Thyroid gland (tissue), 4 donors: ENCODE measurements at regions not wholly inside any gene's neighbourhood (a gene's known extent, or its start where the extent isn't known, plus 50 kb on each side); places are given as distances from the start of the nearest gene placed in this dataset.

Experiments used
- DNase-seq, 2 donors: peaks; one replicate each; pipeline ENCODE4 v3.0.0-alpha.2; 2019
- H3K27ac ChIP-seq, 3 donors: fragments of 200-600 bp; sonication (generic); 1 replicate in 2 of 3; 2 replicates in 1 of 3; pipeline ENCODE4 v1.5.1; 2016 to 2019; ENCODE audit warnings: mild to moderate bottlenecking in 1 of 3, moderate library complexity in 1 of 3
- H3K27me3 ChIP-seq: fragments of 200-600 bp; sonication (generic); one replicate; pipeline ENCODE4 v1.5.1; 2019
- H3K36me3 ChIP-seq, 2 donors: fragments of 200-600 bp; sonication (generic); one replicate each; pipeline ENCODE4 v1.5.1; 2016 to 2019
- H3K4me1 ChIP-seq, 2 donors: fragments of 200-600 bp; sonication (generic); one replicate each; pipeline ENCODE4 v1.5.1; 2017 to 2019
- H3K4me3 ChIP-seq, 3 donors: fragments of 200-600 bp; sonication (generic); replicated peaks in 1 of 3; 1 replicate in 2 of 3; 2 replicates in 1 of 3; pipeline ENCODE4 v1.5.1; 2016; ENCODE audit warnings: mild to moderate bottlenecking in 1 of 3
- H3K9me3 ChIP-seq: fragments of 200-600 bp; sonication (generic); one replicate; pipeline ENCODE4 v1.5.1; 2017
- CTCF ChIP-seq, 6 experiments: fragments of 200-600 bp in 3 of 6; fragments of 450-650 bp in 3 of 6; sonication (generic) in 3 of 6; IDR thresholded peaks; one replicate each; pipeline ENCODE4 v1.5.1; 2016 to 2019; ENCODE audit warnings: antibody characterized with exemption in 6 of 6, mild to moderate bottlenecking in 2 of 6, inconsistent platforms in 1 of 6, moderate library complexity in 1 of 6
- POLR2A ChIP-seq, 2 donors: fragments of 450-650 bp; IDR thresholded peaks; one replicate each; pipeline ENCODE4 v1.6.1; 2017; ENCODE audit warnings: antibody characterized with exemption in 2 of 2, mild to moderate bottlenecking in 2 of 2, moderate library complexity in 1 of 2
- WGBS, 2 donors: methylation state at CpG; one replicate each; pipeline ENCODE4 v1.1.5; 2017; 5-methylcytosine and 5-hydroxymethylcytosine counted together
- intact Hi-C: fragments of 100-400 bp; cut with DNase I; formaldehyde crosslinking; loops from one replicate; pipeline ENCODE4 v1.15.1; 2023

- Histone ChIP-seq H3K36me3 (no peaks in the 10 kb centered on the region), H3K4me1 (no peaks in the 10 kb centered on the region), H3K27ac (no peak overlapping the region), H3K9me3 (no peaks in the 10 kb centered on the region), H3K27me3 (no peaks in the 10 kb centered on the region), H3K4me3 (no peak overlapping the region)
- 67 to 68% methylated on average over 1 of the region's 1 CpG for WGBS, 2 donors
- TF ChIP-seq POLR2A (IDR thresholded peaks at IDR 0.05) (no peak), CTCF (IDR thresholded peaks at IDR 0.05) (no peak)
- intact Hi-C loops, result no loop called here
- no peak for DNase-seq
Observed at GRCh38 chr4:110792036-110792435, 169.2 kb upstream of the PITX2 start.

DNA sequence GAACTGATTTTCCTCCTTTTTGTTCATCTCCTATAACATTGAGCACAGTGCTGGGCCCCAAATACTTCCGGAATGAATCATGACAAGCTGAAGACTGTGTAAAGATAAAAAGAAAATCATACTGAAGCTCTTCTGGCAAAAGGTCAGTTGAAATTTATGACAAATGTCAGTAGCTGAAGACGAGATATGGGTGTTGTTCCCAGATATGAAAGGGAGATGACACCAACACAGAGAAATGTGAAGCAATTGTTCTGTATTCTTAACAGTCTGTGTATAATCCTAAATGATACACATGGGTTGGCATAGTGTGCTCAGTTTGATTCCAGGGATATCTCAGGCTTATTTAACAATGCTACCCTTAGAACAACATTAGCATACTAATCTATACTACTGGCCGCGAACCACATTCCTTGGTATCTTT is 170.5 kb upstream of the PITX2 start:
- no peak overlapping the region for H3K4me3 ChIP-seq
- 66 to 73% methylated on average over 4 of the region's 4 CpGs for WGBS, 2 donors

GRCh38 chr4:110793890-110794554 is 171.1 kb upstream of the PITX2 start:
- no peaks in the 10 kb centered on the region for H3K36me3 ChIP-seq
- peak in 1 of 2 donors; percentile 0 for DNase-seq
- H3K9me3 ChIP-seq, result no peaks in the 10 kb centered on the region
- H3K27ac ChIP-seq, result no peak overlapping the region
- TF ChIP-seq POLR2A (IDR thresholded peaks at IDR 0.05), result no peak
- no peak for TF ChIP-seq CTCF (IDR thresholded peaks at IDR 0.05)
- H3K27me3 ChIP-seq, result no peaks in the 10 kb centered on the region
- intact Hi-C loops, result no loop called here
- 57 to 59% methylated on average over 5 of the region's 5 CpGs for WGBS, 2 donors
- H3K4me3 ChIP-seq, result no peak overlapping the region
- H3K4me1 ChIP-seq, result no peaks in the 10 kb centered on the region

More for the DNA sequence above, 170.5 kb upstream of the PITX2 start:
- Histone ChIP-seq H3K27me3 (no peaks in the 10 kb centered on the region), H3K4me1 (no peaks in the 10 kb centered on the region), H3K36me3 (no peaks in the 10 kb centered on the region), H3K27ac (no peak overlapping the region), H3K9me3 (no peaks in the 10 kb centered on the region)
- DNase-seq, result no peak
- intact Hi-C loops, result no loop called here
- TF ChIP-seq CTCF (IDR thresholded peaks at IDR 0.05) (no peak), POLR2A (IDR thresholded peaks at IDR 0.05) (no peak)

DNA sequence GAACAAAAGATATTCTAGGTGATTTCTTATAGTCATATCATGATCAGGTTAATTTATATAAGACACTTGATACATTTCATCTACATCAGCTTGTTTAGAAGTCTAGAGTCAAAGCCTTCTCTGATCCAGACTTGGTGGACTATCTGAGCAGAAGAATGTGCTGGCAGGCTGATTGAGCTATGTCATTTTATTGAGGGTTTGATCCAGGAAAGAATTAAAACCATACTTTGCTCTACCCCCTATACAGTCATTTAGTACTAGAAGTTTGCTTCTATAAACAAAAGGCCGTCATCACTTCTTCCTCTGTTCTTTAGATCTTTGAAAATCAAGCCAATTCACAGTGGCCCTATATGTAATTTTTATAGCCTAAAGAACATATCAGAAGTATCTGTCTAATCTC is 173.1 kb upstream of the PITX2 start:
- intact Hi-C loops, result no loop called here
- no peak overlapping the region for H3K27ac ChIP-seq
- no peak for DNase-seq
- H3K4me1 ChIP-seq, result no peaks in the 10 kb centered on the region
- no peak for TF ChIP-seq POLR2A (IDR thresholded peaks at IDR 0.05)
- TF ChIP-seq CTCF (IDR thresholded peaks at IDR 0.05), result no peak
- no peaks in the 10 kb centered on the region for H3K27me3 ChIP-seq
- no peak overlapping the region for H3K4me3 ChIP-seq
- 69 to 82% methylated on average over 1 of the region's 1 CpG for WGBS, 2 donors
- H3K9me3 ChIP-seq, result no peaks in the 10 kb centered on the region
- no peaks in the 10 kb centered on the region for H3K36me3 ChIP-seq

- 83 to 84% methylated on average over 1 of the region's 1 CpG for WGBS, 2 donors
- DNase-seq, result no peak
- H3K9me3 ChIP-seq, result no peaks in the 10 kb centered on the region
- intact Hi-C loops, result no loop called here
- H3K4me1 ChIP-seq, result no peaks in the 10 kb centered on the region
- TF ChIP-seq POLR2A (IDR thresholded peaks at IDR 0.05) (no peak), CTCF (IDR thresholded peaks at IDR 0.05) (no peak)
- H3K27me3 ChIP-seq, result no peaks in the 10 kb centered on the region
- H3K27ac ChIP-seq, result no peak overlapping the region
- no peak overlapping the region for H3K4me3 ChIP-seq
- H3K36me3 ChIP-seq, result no peaks in the 10 kb centered on the region
Observed at GRCh38 chr4:110797486-110797885, 174.6 kb upstream of the PITX2 start.
